Hematopoietic multipotent progenitor cell (in vitro differentiated cells): ENCODE measurements at regions not wholly inside any gene's neighbourhood (a gene's known extent, or its start where the extent isn't known, plus 50 kb on each side); places are given as distances from the start of the nearest gene placed in this dataset.

Experiments used
- DNase-seq, 3 donors: peaks; one replicate each; pipeline ENCODE4 v3.0.0-alpha.2; 2011 to 2015; ENCODE audit warnings: low read depth in 2 of 3, low spot score in 2 of 3

DNA sequence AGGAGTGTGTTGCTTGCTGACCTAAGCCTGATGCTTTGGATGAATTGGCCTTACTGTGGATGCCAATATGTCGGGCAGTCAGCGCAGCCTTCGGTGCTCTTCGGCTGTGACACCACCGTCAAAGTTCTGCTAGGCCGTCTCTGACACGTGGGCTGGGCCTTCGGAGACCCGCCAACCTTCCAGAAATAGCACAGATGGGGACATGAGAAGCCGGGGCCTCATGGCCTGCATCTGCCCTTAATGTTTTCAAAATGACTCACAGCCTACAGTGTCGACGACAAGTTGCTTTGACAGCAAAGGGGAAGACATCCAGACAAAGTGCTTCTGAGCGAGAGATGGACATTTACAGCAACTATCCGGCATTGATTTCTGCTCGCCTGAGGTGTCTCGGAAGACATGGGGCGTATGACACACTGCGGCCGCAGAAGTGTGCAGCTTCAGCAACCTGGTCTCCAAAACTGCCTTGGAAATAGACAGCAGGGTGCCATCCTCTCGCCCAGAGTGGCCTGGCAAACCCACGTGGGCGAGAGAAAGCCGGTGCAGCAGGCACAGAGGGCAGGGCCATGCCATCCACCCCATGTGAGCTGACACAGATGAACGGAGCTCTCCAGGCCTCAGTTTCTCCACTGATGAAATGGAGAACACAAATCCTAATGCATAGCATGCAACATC is 94.0 kb upstream of the PPP2R2D start:
- no peak for DNase-seq

DNA sequence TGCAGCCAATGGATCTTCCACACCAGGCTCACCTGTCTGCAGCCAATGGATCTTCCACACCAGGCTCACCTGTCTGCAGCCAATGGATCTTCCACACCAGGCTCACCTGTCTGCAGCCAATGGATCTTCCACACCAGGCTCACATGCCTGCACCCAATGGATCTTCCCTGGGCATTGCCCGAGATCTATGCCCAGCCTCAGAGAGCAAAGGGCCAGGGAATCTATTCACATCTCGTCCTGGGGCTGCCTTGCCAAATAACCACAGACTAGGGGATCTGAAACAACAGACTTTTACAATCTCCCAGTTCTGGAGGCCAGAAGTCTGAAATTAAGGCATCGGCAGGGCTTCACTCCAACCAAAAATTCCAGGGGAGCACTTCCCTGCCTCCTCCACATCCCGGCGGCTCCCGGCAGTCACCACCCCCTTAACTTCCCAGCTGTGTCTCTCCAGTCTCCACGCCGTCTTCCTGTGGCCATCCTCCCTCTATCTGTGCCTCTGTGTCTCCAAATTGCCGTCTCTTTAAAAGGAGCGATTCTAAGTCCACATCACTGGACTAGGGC is 92.4 kb upstream of the PPP2R2D start:
- DNase-seq = no peak

DNA sequence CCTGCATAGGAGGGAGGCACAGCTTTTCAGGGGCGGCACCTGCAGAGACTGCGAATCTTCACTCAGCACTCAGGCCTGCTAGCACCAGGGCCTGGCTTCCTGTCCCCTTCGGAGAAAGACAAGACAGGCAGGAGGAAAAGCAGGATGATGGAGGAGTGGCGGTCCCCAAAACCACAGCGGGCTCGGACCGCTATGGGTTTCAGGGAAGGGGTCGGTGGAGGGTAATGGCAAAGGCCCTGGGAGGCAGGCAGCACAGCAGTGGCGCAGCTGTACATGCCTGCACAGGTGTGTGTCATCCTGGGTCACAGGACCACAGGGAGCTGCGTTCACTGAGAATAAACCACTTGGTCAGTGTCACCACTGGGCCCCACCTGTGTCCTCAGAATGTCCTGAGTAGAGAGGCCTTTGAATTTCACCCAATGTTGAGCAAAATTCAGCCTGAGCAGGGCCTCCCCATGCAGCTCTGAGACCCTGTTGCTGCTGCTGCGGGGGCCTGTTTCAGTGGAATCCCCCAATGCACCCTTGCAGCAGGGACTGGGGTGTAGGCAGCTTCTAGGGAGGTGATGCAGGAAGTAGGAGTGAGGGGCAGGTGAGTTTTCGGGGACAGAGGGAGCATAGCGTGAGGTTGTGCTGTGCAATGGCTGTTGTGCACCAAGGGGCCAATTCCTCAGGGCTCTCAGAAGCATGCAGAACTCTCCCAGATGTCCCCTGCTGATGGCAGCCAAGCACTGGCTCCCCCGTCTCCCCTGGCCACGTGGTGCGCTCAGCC is 90.6 kb upstream of the PPP2R2D start:
- no peak for DNase-seq

DNA sequence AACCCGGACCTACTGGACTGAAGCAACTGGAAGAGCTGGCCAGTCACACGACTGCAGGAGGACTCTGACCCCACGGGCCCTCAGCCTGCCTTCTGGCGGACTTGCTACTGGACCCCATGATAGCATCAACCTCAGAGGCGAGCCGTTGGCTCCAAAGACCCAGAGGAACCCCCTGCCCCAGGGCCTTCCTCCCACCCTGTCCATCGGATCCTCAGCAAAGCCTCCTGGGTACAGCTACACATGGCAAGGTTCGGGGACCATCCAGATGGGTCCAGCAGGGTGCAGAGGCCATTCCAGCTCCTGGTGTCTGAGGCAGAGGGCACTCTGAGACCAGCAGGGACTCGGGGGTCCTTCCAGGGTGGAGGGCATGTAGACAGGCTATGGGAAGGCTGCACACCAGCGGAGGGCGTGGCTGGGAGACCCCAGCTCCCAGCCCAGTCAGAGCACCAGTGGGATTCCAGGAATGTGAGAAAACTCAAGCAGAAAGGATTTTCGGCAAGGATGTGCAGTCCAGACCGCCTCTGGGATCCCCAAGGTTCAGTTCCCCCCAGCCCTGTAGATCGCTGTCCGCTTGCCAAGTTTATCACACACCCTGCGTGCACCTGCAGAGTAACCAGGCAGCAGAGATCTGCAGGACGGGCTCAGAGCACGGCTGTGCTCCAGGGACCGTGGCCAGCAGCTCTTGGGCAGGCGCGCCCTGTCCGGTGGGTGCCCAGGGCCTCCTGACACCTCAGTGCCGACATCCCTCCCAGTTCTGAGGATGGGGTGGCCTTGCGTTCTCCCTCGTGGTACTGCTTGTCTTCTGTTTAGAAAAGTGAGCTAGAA is 89.8 kb upstream of the PPP2R2D start:
- no peak for DNase-seq

DNA sequence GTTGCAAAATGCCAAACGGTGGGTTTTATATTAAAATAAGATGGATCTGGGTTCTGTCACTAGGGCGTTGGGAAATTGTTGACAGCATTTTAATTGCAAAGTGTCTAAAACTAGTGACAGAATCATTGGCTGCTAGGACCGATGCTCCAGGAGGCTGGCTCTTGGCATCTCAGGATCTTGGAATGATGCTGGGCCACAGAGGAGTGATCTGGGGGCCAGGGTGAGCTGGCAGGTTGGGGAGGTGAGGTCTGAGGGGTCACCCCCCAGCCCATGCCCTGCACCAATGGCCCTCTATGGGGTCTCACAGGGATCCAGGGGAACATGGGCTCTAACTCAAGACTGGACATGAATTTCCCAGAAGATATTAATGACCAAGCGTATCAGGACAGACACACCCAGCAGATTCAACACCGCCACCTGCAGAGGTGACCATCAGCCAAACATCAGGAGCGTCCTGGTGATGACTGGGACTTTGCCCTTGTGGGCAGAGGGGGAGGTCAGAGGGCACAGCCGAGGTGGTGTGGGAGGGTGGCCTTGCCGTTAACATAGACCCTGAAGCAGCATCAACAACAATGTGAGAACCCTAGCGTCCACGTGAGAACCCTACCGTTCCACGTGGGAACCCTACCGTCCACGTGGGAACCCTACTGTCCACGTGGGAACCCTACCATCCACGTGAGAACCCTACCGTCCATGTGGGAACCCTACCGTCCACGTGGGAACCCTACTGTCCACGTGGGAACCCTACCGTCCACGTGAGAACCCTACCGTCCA is 89.0 kb upstream of the PPP2R2D start:
- no peak for DNase-seq

DNA sequence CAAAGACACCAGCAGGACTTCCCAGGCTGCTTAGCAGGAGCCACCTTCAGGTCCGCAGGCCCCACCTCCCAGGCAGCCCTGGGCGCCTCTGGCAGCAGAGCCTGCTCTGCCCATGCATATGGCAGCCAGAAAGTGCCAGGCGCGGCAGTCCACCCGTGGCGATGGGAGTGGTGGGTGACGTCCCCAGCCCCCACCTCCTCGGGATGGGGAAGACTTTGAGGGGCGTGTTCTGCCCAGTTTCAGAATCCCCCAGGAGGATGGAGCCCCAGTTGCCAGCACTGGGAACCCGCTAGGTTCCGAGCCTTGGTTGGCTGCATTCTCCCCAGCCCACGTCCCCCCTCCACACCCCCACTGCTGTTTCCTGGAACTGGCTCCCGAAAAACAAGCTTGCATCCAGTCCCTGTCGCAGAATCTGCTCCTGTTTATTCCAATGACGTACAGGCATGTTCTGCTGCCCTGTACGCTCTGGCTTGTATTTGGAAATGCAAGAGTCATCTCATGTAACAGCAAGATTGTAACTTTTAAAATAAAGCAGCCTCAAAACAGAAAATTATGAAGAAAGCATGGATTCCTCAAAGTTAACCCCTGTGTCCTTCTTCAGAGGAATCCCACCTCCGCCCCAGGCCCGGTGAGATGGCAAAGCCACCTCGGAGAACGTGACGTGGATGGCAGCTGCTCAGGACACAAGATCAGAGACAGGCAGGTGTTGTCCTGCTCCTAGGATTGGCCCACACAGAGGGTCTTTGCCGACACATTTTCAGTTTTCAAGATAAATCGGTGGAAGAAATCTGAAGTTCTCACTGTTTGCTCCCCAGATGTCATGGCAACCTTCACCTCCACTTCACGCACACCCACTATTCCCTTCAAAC is 87.8 kb upstream of the PPP2R2D start:
- DNase-seq = no peak

DNA sequence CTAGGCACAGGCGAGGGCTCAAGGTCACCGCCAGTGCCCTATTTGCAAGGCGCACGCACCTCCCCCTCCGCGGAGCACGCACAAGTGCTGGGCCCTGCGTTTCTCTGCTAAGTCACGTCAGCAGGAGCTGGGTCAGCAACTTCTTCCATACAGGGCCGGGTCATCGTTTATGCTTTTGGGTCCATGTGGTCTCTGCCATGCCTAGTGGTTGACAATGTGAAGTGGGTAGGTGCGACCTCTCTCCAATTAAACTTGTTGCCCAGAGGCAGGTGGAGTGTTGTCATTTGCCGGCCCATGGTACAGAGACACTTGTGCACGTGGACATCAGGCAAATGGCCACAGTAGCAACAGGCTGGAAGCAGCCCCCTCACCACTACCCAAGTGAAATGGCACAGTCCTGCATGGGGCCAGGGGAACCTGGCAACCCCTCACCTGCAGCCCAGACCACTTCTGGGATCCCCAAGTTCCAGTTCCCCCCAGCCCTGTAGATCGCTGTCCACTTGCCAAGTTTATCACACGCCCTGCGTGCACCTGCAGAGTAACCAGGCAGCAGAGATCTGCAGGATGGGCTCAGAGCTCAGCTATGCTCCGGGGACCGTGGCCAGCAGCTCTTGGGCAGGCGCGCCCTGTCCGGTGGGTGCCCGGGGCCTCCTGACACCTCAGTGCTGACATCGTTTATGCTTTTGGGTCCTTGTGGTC is 86.1 kb upstream of the PPP2R2D start:
- no peak for DNase-seq

DNA sequence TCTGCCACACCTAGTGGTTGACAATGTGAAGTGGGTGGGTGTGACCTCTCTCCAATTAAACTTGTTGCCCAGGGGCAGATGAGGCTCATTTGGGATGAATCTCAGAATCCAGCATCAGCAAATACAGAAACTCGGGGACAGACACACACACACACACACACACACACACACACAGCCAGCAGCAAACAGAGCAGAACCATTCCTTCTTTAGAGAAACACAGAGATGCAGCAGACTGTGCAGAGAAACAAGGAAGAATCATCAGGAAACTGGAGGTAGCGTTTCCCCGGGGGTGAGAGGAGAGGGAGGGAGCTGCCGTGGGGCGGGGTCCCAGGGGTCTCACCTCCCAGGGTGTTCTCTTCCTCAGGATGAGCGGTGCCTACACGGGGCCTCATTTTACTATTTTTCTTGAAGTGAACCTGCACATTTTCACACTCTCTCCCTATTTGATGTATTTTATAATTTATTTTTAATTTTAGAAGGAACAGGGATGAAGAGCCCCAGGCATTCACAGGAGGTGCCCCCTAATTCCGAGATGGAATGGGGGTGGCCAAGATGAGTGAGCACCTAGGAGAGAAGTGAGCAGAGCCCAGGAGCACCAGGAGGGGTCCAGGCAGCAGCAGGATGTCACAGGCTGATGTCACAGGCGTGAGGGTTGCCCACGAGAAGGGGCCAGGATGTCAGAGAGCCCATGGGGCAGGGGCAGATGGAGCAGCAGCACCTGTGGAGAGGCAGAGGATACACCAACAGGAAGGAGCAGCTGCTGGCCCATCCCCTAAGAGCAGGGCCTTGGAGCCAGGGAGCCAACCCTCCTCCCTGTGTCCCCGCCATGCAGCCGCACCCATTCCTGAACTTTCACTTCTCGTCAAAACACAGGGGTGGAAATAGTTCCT is 85.3 kb upstream of the PPP2R2D start:
- DNase-seq = no peak

DNA sequence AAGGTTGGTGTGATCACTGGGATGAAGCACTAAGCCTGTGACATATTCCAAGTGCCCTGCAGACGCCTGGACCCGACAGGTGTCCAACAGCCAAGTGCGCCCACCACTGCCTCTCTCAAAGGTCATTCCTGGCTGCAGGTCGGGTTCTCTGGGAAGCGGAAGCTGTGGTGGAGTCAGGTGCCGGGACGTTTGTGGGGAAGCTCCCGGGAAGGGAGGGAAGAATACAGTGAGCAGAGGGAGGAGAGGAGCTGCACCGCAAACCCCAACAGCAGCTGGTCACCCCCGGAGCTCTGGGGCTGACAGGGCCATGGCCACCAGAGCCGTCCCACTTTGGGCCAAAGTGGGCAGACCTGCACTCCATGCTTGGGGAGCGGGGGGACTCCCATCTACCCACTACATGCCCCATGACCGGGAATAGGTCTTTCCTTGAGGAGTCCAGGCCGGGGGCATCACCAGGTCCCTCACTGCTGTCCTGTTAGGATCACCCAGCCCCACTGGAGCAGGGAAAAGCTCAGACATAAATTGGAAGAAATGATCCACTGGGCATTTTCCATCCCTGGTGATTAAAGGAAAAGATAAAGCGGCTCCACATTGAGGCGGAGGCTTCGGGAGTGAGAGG is 84.5 kb upstream of the PPP2R2D start:
- no peak for DNase-seq

DNA sequence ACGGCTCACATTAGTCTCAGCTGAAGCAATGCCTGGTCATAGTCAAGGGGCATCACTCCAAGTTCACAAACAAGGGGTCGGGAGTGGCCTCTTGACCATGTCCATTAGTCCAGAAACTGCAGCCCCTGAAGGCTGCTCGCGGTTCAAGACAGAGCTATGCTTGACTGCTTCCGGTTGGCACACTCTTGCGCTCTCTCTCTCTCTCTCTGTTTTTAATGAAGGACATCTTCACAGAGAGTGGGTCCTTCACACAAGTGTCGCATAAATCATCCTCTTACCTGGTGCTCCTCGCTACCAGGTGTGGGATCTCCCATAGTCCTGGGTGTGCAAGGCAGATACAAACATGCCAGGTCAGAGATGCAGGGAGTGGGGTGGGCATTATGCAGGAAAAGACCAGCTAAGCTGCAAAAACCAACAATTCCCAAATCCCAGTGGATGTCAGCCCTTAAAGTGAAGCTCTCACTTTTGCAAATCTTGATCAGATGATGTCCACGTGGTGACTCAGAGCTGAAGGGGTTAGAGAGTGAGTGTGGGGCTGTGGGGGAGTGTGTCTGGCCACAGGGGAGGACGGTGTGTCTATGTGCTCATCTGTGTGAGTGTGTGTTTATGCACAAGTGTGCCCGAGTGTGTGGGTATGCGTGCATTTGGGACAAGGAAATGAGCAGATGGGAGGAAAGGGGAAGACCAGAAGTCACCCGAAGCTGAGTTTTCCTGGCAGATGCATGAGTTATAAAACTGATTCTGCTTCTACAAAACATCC is 83.7 kb upstream of the PPP2R2D start:
- DNase-seq = no peak

DNA sequence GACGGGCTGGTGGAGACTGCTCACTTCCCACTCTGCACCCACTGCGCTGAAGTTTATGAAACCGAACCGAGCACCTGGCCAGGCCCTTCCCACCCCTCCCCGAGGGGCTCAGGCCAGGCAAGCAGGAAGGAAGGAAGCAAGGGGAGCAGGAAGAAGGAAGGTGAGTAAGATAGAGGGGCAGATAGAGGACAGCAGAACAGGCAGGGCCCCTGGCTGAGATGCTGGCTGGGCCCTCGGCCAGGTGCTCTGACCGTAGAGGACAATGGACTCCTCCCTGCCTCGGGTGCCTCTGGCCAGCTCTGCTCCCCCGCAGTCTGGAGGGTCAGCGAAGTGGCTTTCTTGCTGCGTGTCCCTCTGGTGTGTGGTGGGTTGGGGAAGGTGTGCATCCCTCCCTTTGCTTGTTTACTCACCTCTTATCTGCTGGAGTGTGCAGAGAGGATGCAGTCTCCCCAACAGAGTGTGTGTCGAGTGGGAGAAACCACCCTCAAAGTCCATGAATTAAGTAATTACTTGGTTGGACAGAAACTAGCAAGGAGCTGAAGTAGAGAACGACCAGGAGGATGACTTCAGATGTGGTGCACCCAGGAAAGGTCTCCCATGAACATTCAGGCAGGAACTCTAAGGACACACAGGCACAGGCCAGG is 82.8 kb upstream of the PPP2R2D start:
- no peak for DNase-seq

DNA sequence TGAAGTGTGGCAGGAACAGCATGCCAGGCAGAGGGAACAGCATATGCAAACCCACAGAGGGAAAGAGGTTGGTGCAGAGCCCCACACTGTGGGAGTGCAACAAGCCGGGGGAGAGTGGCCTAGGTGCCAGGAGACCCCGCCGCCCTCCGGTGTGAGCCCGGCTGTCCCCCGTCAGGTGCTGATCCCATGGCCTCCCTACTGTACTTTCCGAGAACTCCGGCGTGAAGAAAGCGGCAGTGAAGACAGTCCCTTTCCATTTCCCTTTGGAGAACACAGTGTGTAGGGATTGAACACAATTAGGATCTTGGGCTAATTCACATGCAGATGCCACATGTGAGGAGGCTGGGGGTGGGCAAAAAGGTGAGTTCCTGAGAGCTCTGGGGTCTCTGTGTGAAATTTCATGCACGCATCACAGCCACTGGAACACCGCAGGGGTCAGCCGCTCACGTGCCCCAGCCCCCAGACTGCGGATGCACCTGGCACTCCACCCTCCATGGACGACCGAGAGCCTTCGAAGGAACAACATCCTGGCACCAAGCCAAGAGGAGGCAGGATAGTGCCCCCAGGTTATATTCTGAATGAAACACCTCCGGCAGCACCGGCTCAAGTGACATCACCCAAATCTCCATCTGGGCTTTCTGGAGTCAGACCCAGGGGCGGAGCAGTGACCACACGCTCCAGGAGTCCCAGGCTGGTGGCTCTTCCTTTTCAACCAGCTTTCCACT is 82.1 kb upstream of the PPP2R2D start:
- DNase-seq = no peak

DNA sequence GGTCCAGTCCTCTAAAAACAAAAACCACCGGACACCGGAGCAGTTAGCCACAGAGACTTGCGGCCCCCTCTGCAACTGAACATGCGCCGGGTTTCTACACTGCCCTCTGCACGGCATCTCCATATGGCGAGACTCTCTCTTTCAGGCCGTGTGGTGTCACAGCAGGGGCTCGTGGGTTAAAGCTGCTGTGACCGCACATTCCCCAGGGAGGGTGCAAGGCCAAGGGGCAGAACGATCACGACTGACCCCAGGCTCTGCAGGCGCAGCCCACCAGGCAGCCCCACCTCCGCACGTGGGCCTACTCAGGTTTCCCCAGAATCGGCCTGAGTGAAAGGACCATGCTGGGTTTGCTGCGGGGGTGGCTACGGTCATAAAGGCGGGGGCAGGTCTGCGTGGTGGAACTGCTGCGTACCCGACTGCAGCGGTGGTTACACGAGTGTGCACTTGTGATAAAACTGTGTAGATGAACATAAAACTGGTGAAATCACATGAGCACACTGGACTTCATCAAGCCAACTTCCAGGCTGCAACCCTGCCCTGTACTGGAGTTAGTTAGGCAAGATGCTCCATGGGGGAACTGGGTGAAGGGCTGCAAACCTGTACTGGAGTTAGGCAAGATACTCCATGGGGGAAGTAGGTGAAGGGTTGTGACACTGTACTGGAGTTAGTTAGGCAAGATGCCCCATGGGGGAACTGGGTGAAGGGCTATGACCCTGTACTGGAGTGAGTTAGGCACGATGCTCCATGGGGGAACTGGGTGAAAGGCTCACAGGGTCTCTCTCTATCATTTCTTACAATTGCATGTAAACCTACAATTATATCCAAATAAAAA is 81.4 kb upstream of the PPP2R2D start:
- no peak for DNase-seq

DNA sequence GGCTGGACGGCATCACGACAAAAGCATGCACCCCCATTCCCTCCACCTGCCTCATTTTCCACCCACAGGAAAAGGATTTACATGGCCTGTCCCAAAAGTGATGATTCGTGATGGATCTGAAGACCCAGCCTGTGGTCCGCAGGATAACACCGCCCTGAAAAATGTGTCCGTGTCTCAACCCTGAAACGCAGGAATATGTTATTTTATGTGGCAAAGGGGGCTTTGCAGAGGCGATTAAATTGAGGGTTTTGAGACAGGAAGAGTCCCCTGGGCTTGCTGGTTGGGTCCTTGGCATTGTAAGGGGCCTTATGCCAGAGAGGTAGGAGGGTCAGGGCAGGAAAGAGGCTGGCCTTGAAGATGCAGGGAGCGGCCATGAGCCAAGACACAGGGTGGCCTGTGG is 80.2 kb upstream of the PPP2R2D start:
- no peak for DNase-seq
